ENCODE measurements at regions not wholly inside any gene's neighbourhood (a gene's known extent, or its start where the extent isn't known, plus 50 kb on each side); places are given as distances from the start of the nearest gene placed in this dataset.

GRCh38 chr13:103308667-103309066 lies 242.4 kb upstream of the SLC10A2 start:
- no peak for DNase-seq

DNA sequence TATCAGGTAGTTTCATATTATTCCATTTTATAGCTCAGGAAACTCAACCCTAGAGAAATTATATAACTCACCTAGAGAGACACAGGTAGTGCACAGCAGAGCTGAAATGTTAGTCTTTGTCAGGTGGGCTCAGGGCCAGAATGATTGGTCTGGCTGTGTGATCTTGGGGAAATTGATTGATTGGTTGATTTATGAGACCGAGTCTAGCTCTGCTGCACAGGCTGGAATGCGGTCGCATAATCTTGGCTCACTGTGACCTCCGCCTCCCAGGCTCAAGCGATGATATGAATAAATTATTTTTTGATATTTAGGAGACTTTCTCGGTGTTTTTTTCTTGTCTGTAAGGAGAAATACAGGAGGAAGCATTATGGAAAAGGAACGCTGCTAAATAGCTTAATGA lies 239.9 kb upstream of the SLC10A2 start:
- no peak for DNase-seq

- DNase-seq = no peak
Observed at GRCh38 chr13:103303078-103303651, 236.9 kb upstream of the SLC10A2 start.

DNA sequence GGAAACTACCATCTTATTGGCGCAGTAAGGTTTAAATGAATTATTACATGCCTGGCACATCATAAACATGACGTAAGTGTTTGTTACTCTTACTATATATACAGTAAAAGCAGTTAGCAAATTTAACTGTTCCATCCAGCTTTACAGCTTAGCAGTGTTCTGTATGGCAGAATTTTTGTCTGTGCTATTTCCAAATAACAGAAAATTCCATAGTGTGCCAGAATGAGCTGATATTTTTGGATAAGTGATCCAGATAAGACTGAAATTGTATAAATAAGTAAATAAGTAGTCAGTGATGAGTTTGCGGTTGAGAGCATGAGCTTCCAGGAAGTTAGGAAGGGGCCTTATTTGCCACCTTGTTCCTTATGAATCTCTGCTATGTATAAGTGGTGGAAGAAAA lies 236.5 kb upstream of the SLC10A2 start:
- DNase-seq = no peak

GRCh38 chr13:103299079-103299478 lies 232.9 kb upstream of the SLC10A2 start:
- DNase-seq = no peak

DNA sequence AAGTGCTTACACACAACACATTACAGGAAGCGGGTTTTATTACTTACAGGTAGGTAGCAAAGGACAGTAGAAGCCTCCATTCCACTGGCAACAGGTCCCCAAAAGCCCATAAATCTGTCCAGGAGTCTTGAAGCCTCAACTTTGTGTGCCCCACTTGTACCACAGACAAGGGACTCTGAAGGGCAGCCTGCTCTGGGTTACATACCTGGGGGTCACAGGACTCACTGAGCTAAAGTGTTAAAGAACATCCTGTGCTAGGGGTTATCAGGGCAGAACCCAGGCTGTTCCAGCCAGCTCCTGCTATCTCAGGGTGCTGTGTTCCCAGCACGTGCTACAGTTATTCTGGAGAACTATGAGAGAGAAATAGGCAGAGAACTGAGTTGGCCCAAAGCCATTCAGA lies 230.9 kb upstream of the SLC10A2 start:
- DNase-seq = no peak

DNA sequence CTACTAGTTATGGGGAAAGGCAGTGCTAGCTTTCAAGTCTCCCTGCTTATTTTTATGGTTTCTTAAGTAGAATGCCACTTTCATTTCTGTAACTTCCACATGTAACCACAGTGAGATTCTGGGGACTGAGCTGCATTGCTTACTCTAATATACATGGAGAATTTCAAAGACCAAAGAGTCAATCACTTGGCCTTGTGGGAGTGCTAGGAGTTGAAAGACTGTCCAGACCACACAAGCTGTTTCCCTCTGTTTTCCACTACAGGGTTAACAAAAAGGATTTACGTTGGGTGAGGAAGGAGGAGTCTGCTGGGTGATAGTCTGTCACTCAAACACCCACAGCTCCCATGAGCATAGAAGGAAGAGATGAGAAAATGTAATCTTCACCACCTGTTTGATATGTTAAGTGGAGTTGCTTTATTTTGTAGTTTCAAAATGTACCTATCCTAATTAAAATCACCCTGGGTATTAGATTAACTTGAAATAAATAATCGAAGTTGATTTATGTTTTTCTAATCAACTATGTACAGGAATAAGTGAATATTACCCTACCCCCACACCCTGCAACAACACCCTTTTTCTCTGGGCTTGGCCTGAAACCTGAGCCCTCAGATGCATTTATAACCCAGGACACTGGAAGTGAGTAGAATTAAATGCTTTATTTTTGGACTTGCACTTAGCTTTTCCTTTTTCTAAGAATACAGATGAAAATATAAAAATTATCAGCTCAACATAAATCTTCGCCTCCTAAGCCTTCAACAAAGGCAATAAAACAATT lies 225.8 kb upstream of the SLC10A2 start:
- DNase-seq = no peak

DNA sequence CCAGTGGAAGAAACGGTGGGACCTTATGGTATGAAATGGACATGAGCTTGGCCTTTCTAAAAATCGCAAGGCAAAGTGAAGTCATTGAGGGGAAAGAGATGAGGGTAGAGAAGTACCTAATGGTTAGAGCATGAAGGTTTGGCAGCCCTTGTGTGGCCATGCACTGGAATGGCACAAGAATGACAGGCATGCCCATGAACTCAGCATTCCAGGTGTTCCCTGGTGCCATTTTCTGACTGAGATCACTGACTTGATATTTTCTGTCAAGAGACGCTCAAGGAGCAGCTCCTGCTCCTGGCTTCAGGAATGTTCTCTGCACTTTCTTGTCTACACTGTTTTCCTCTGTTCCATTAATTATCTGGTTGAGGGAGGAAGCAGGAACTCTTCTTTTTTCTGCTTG lies 225.0 kb upstream of the SLC10A2 start:
- no peak for DNase-seq

- no peak for DNase-seq
Observed at GRCh38 chr13:103289681-103290080, 223.5 kb upstream of the SLC10A2 start.

GRCh38 chr13:103288114-103288513 lies 221.9 kb upstream of the SLC10A2 start:
- no peak for DNase-seq

DNA sequence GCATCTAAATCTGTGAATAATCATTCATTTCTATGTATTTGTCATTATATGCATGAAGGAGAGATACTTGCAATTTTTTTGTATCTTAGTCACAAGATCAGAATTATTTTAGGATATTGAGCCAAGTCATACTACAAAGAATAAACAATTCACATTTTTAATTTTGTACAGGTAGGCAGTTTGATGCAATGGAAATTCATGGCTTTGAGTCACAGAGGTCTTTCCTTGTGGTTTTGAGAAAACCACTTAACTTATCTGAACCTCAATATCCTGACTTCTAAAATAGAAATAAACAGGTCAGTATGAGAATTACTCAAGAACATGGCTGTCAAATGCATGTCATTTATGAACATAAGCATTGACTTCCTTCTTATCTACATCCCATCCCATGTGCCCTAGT lies 221.4 kb upstream of the SLC10A2 start:
- DNase-seq = no peak

DNA sequence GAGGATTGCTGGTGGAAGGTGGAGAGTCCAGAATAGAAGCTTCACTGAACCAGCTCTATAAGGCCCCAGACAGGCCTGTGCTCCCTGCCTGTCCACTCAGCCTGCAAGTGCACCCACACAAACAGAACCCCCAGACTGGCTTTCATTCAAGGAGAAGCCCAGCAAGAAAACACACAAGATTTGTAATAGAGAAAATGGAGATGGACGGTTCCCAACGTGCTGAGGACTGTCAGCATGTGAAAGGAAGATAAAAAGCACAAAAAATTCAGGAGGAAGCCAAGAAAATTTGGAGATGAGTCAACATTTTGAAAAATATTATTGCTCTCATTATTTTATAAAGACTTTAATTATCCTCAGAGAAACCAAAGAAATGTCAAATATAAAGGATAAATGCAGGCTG lies 218.2 kb upstream of the SLC10A2 start:
- DNase-seq = no peak

DNA sequence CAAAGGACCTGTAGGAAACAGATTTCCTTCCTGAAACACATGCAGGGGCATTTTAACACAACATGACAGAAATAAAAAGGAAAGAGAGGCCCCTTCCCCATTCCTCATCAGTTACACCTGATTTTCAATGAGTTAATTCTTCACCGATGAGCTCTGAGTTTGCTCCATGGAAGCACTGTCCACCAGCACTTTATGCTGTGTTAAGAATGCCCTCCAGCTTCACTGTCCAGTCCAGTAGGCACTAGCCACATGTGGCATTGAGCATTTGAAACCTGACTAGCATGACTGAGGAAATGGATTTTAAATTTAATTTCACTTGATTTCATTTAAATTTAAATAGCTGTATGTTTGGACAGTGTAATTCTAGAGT lies 217.2 kb upstream of the SLC10A2 start:
- DNase-seq = no peak

DNA sequence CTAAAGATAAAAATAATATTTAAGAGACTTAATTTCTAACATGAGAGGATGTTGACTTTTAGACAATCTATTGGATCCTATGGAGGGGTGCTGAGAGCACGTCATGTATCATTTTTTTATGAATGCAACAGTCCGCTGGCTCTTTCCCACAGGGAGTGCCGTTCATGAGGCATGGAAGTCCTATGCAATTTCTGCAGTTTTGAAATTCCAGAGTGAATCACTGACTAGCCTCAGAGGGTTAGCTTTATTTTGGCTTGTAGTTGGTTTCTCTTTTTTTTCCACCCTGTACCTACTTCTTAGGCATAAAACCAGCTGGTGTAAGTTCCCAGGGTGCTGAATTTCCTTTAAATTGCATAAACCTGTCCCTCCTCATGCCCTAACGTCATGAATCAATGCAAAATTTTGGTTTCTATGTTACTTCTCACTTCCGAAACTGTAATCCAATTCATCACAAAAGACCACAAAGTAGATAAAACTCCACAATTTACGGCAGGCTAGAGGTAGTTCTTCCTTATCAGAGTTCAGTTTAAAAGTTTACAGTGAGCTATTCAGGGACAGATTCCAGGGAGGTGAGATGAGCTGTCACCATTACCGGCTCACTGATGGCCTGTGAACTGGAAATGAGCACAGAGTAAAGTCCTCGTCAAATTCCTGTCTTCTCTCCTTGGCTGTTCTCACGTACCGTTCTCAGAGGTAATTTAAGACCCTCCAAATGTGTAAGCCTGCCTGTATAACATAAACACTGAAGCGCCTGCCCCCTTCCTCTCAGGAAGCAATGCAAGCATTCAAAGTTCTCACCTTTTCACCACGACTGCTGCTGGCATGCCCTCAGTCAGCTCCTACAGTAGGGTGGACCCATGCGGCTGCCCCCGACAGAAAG lies 216.6 kb upstream of the SLC10A2 start:
- DNase-seq = no peak

DNA sequence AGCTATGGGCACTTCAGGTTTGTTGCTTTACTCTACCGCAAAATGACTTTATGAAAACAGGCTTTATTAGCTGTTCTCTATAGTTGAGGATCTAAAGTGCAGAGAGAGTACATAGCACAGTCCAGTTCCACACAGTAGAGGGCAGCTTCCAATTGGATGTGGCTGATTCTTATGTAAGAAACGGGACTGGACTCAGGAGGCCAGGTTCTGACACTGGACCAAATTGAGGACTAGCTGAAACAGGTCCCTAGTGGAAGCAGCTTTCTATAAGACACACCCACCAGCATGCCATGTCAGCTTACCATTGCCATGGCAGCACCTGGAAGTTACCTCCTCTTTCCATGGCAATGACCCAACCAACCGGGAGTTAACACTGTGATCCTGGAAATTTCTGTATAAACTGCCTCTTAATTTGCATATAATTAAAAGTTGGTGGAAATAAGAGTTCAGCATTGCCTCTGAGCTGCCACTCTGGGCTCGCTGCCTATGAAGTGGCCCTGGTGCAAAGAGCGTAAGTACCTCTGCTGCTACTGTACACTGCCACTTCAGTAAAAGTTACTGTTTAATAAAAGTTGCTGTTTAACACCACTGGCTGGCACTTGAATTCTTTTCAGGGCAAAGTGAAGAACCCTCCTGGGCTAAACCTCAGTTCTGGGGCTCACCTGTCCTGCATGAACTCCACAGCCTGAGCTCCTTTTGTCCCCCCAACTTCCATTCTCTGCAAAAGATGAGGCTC lies 211.9 kb upstream of the SLC10A2 start:
- DNase-seq = no peak

DNA sequence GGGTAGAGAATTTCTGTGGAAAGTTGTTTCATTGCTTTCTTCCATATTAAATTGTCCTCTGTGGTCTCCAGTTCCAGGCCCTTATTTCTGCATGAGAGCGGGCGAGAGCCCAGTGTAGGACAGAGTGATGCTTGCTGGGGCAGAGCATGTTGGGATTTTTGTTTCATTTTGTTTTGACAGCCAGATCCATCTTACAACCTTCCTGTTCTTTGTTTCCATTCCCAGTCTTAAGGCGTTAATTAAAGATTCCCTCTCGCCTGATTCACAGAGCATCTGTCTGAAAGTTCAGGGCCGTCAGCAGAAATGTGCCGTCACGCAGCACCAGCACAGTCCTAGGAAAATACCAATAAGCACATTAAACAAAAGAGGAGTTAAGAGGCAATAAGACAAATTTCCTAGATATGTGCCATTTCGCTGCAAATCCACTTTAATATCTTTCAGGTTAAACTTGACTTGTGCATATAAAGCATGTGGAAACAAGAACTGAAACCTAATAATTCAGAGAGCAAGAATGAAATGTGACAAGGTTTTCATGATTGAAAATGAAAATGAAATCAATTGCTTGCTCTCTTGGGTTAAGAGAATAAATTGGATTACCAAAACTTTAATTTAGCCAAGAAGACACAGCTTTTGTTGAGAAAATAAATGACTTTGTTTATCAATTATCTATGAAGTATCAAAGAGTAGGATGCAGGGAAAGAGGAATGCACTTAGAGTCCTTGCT lies 210.7 kb upstream of the SLC10A2 start:
- DNase-seq = no peak

GRCh38 chr13:103275722-103276121 lies 209.5 kb upstream of the SLC10A2 start:
- DNase-seq = no peak

GRCh38 chr13:103275081-103275480 lies 208.9 kb upstream of the SLC10A2 start:
- DNase-seq = no peak

DNA sequence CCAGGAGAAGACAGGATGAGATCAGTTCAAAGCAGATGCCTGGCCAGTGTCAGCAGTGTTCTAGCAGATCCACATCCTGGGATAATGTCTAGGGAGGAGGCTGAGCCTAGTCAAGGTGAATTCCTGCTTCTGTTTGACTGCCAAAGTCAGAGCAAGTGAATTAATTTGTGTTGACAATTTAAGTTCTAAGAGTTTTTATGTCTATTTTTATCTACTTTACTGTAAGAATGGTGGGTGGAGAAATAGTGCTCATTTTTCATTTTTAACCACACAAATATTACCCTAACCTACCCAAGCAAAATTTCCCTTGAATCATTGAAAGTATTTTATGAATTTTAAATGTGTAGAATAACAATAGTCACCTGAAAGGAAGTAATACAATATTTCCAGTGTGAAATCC lies 207.6 kb upstream of the SLC10A2 start:
- DNase-seq = no peak

DNA sequence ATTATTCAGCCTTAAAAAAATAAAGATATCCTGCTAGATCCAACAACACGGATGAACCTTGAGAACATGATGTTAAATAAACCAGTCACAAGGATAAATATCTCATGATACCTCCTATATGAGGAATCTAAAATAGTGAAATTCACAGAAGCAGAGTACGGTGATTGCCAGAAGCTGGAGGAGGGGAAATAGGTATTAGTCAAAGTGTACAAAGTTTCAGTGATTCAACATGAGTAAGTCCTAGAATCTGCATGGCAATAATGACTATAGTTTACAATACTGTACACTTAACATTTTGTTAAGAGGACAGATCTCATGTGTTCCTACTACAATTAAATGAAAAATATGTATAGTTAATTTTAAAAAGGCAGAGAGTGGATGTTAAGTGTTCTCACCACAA lies 206.6 kb upstream of the SLC10A2 start:
- no peak for DNase-seq

DNA sequence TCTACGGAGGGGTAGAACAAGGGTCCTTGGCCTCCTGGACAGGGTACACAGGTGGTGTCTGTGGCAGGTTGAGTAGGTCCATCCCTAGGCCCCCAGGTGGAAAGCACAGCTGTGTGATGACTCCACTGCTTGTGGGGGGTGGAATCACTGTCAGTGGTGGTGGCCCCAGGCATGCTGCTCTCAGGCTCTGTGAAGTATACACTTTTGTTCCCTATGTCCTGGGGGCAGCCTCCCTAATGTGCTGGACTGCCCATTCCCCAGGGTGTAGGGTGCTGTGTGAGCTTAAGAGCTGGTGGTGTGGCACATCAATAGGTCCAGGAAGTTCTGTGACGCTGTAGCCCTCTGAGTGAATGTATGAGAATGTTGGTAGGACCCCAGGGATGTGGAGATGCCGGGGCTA lies 197.2 kb upstream of the SLC10A2 start:
- DNase-seq = no peak

- no peak for DNase-seq
Observed at GRCh38 chr13:103255587-103256301, 189.5 kb upstream of the SLC10A2 start.
